ENCODE measurements at regions not wholly inside any gene's neighbourhood (a gene's known extent, or its start where the extent isn't known, plus 50 kb on each side); places are given as distances from the start of the nearest gene placed in this dataset.

DNA sequence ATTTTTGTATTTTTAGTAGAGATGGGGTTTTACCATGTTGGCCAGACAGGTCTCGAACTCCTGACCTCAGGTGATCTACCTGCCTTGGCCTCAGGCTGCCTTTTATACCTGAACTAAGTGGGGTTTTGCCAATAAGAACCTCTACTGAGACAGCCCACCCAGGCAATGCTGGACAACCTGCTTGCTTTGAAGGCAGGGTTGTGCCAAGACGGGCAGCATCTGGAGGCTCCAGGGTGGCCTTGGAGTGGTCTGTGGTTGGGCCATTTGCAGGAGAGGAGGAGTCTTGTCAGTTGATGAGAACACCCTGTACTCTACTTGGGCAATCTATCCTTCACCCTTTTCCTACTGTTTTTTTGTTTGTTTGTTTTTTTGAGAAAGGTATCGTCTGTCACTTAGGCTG is 75.3 kb upstream of the ZNF735 start:
- no peak overlapping the region for H3K4me3 ChIP-seq (ENCODE audit: low read length)
- ChIA-PET POLR2A (no interaction called here), CTCF (no interaction called here)
- no peaks in the 10 kb centered on the region for H3K27me3 ChIP-seq (ENCODE audit: control insufficient read depth in 1 of 2, insufficient read depth in 2 of 2, low read length in 2 of 2)
- ATAC-seq (ENCODE audit: poor library complexity) (no peak), DNase-seq (no peak)
- intact Hi-C loops (cut with DNase I, micrococcal nuclease): no loop called here
- H3K27ac ChIP-seq (ENCODE audit: low read depth in 1 of 2, low read length in 2 of 2): no peak overlapping the region
- peaks cover 22% of the 10 kb centered on the region for H3K9me3 Mint-ChIP-seq
- peaks cover 31 to 40% of the 10 kb centered on the region in 2 experiments for H3K9me3 ChIP-seq (ENCODE audit: control insufficient read depth in 1 of 2, insufficient read depth in 1 of 2, low read length in 2 of 2)
- no peak overlapping the region for H3K4me3 Mint-ChIP-seq
- no peaks in the 10 kb centered on the region for H3K4me1 Mint-ChIP-seq (ENCODE audit: low read depth)
- peaks cover 10% of the 10 kb centered on the region for H3K36me3 Mint-ChIP-seq (ENCODE audit: low read depth)
- H3K27ac Mint-ChIP-seq: no peak overlapping the region
- H3K27me3 Mint-ChIP-seq: no peaks in the 10 kb centered on the region
- H3K36me3 ChIP-seq (ENCODE audit: insufficient read depth, low read length): no peaks in the 10 kb centered on the region
- no peaks in the 10 kb centered on the region for H3K4me1 ChIP-seq (ENCODE audit: insufficient read depth, low read length)
- TF ChIP-seq, protein P1, sequence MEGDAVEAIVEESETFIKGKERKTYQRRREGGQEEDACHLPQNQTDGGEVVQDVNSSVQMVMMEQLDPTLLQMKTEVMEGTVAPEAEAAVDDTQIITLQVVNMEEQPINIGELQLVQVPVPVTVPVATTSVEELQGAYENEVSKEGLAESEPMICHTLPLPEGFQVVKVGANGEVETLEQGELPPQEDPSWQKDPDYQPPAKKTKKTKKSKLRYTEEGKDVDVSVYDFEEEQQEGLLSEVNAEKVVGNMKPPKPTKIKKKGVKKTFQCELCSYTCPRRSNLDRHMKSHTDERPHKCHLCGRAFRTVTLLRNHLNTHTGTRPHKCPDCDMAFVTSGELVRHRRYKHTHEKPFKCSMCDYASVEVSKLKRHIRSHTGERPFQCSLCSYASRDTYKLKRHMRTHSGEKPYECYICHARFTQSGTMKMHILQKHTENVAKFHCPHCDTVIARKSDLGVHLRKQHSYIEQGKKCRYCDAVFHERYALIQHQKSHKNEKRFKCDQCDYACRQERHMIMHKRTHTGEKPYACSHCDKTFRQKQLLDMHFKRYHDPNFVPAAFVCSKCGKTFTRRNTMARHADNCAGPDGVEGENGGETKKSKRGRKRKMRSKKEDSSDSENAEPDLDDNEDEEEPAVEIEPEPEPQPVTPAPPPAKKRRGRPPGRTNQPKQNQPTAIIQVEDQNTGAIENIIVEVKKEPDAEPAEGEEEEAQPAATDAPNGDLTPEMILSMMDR (IDR thresholded peaks at IDR 0.05): no peak
